C4-2B (cell line): ENCODE measurements at regions not wholly inside any gene's neighbourhood (a gene's known extent, or its start where the extent isn't known, plus 50 kb on each side); places are given as distances from the start of the nearest gene placed in this dataset.
"Not testable (repeated sequence)": the region's sequence is repeated elsewhere in the genome, so short reads cannot be mapped to it uniquely, and the experiment has no call there.

Experiments
- H3K27ac ChIP-seq: fragments of 450-650 bp; 2 replicates; pipeline ENCODE4 v1.5.1; 2017
- CTCF ChIP-seq: fragments of 450-650 bp; conservative IDR thresholded peaks from 2 replicates; pipeline ENCODE4 v1.5.1; 2017; ENCODE audit warnings: mild to moderate bottlenecking
- ZFX ChIP-seq: fragments of 450-650 bp; IDR thresholded peaks from 2 replicates; pipeline ENCODE4 v1.6.1; 2017

GRCh38 chr17:31629696-31630470, 229.2 kb downstream of the COPRS start:
- no peak for TF ChIP-seq ZFX
- TF ChIP-seq CTCF = no peak
- H3K27ac ChIP-seq = no peak overlapping the region

GRCh38 chr17:31627960-31628359, 231.1 kb downstream of the COPRS start:
- no peak overlapping the region for H3K27ac ChIP-seq
- no peak for TF ChIP-seq ZFX
- TF ChIP-seq CTCF = no peak

GRCh38 chr17:31623990-31624389, 232.5 kb downstream of the RAB11FIP4 start:
- no peak overlapping the region for H3K27ac ChIP-seq
- TF ChIP-seq CTCF (no peak), ZFX (no peak)

GRCh38 chr17:31622500-31622899, 231.0 kb downstream of the RAB11FIP4 start:
- H3K27ac ChIP-seq = no peak overlapping the region
- TF ChIP-seq ZFX (no peak), CTCF (no peak)

- no peak for TF ChIP-seq CTCF
- no peak for TF ChIP-seq ZFX
- H3K27ac ChIP-seq = no peak overlapping the region
These were observed 230.1 kb downstream of the RAB11FIP4 start for GRCh38 chr17:31621566-31621965.

GRCh38 chr17:31611053-31611452, 219.6 kb downstream of the RAB11FIP4 start:
- not testable (repeated sequence) for H3K27ac ChIP-seq

GRCh38 chr17:31609996-31610910, 218.8 kb downstream of the RAB11FIP4 start:
- H3K27ac ChIP-seq = no peak overlapping the region
- TF ChIP-seq CTCF = no peak
- no peak for TF ChIP-seq ZFX
